Fibroblast of the conjunctiva (primary cell): ENCODE measurements at regions not wholly inside any gene's neighbourhood (a gene's known extent, or its start where the extent isn't known, plus 50 kb on each side); places are given as distances from the start of the nearest gene placed in this dataset.

ENCODE experiments used
- DNase-seq: peaks from one replicate; pipeline ENCODE4 v3.0.0-alpha.2; 2010; ENCODE audit warnings: low read depth

DNA sequence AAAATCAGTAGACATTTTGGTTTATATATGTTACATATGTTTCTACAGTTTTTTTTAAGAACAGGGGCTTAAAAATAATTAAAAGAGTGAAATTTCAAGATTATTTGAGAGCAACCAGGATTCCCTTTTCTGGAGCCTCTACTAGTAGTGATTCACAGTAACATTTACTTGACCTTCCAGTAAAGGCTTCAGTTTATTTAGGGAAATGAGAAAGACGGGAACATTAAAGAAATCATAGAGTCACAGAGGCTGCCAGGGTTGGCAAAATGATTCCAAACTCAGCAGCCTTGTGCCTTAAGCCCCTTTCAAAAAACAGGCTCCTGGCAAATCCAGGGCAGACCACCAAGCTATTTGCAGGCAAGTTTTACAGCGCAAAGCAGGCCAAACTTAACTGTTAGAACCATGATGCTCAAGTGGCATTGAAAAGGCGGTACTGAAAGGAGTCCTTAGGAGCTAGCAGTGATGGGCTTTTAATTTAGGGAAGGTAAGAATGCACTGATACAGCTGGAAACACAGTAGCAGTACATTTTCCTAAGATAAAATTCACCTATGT lies 201.1 kb upstream of the ADAMTS9 start:
- no peak for DNase-seq

DNA sequence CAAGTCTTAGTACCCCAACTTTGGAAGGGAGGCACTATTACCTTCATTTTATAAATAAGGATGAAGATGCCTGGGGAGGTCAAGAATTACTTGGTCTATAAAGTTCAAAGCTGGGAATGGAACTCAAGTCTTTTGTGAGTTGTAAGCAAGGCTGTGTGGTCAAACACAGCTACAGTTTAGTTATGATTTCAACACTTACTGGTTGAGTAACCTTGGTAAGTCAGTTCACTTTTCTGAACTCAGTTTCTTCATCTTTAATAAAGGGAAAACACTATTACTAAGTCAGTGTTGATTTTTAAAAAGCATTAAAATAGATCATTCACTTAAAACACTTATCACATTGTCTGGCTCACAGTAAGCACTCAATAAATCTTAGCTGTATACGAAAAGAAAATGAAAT lies 200.4 kb upstream of the ADAMTS9 start:
- no peak for DNase-seq

DNA sequence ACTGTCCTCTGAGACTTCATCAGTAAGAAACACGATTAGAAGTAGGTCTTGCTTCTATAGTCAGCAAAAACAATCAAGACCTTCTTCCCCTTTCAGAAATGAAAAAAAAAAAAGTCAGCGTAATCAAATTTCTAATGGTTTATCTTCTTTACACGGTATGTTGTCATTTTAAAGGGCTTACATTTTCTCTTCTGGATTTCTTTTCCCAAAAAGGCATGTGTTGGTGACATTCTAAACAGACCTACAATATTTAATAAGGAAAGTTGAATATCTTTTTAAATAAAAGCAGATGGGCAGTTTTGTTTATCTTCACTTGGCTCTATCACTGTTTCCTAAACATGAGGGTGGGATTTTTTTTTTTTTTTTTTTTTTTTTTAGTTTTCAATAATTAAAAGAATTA lies 197.3 kb upstream of the ADAMTS9 start:
- DNase-seq: no peak

DNA sequence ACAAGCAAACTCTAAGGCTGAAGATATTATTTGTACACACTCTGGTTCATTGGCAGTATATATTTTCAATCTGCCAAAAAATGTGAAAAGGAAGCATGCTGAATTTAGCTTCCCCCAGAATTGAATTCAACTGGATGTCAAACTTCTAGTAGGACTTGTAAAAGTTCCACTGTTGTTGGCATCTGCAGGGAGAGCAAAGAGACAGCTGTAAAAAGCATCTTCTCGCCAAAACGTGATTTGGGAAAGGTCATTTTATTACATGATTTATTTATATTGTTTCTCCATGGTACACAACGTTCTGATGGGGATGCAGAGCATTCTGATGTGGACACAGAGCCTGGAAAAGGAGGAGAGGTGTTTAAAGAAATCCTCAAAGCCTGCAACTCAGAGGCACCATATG lies 196.7 kb upstream of the ADAMTS9 start:
- DNase-seq: no peak

DNA sequence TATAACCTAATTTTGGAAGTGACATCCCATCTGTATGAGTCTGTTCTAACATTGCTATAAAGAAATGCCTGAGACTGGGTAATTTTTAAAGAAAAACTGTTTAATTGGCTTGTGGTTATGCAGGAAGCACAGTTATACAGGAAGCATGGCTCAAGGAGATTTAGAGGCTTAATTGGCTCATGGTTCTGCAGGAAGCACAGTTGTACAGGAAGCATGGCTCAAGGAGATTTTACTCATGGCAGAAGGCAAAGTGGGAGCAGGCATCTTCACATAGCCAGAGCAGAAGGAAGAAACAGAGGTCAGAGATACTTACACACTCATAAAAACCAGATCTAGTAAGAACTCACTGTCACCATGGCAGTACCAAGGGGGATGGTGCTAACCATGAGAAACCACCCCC lies 193.1 kb upstream of the ADAMTS9 start:
- DNase-seq: no peak

DNA sequence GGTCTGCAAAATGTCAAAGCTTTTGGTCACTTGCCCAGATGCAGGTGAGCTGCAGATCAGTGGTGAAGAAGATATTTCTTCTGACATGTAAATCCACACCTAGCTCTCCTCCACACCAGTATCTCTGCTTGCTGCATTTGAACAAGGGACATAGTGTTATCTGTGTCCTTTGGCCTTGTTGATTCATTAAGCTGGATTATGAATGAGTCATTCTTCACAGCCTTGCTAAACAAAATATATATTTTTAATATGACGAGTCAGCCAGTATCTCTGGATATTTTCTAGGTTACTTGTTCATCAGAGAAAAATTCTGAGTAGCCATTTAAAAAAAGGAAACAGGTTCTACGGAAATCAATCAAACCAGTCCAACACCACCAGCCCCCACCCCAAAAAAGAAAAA lies 190.6 kb upstream of the ADAMTS9 start:
- no peak for DNase-seq

DNA sequence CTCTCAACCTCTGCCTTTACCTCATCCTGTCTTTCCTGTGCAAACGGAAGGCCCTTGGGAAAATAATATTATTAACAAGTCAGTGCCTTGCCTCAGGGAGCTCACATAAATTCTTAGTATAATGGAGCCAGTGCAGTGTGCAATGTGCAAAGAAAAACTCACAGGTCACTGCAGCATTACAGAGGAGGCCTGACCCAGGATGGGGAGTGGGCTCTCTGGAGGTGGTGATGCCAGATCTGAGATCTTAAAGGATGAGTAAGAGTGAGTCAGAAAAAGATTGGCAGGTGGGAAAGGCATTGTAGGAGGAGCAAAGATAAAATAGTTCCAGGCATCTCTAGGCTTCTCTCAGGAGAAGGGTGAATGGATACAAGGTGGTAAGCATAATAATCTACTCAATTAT lies 185.6 kb upstream of the ADAMTS9 start:
- no peak for DNase-seq

DNA sequence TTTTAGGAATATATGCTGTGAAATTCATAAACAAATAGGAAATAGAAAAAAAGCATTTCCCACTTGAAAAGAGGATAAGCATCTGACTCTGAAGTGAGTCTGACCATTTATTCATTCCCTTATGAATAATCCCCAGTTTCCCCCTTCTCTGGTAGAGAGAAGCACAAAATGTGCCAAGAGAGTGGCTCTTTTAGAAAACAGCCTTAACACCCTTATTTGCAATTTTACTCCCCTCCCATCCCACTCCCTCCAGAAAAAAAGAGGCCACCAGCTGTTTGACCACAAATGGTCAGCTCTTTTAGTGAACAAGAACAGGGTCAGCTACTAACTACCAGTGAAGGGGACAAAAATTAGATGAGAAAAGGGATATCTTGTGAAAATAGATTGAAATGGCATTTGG lies 184.5 kb upstream of the ADAMTS9 start:
- DNase-seq: no peak

DNA sequence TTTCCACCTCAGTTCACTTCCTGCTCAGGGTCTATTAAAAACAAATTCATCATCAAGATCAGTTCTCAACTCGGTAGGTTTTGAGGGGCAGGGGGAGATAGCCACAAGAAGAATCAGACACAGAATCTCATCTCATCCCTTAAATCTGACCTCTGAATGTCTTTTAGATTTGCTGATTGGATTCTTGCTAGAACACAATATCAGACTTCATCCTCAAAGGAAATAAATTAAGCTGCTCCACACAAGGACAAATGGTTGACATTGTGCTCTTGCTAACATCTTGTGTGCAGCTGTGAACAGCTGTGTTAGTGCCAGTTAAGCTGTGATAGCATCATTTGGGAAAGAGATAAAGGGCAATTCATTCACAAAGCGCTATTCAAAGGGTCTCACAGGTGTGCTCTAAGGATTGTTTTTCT lies 184.0 kb upstream of the ADAMTS9 start:
- DNase-seq: no peak

DNA sequence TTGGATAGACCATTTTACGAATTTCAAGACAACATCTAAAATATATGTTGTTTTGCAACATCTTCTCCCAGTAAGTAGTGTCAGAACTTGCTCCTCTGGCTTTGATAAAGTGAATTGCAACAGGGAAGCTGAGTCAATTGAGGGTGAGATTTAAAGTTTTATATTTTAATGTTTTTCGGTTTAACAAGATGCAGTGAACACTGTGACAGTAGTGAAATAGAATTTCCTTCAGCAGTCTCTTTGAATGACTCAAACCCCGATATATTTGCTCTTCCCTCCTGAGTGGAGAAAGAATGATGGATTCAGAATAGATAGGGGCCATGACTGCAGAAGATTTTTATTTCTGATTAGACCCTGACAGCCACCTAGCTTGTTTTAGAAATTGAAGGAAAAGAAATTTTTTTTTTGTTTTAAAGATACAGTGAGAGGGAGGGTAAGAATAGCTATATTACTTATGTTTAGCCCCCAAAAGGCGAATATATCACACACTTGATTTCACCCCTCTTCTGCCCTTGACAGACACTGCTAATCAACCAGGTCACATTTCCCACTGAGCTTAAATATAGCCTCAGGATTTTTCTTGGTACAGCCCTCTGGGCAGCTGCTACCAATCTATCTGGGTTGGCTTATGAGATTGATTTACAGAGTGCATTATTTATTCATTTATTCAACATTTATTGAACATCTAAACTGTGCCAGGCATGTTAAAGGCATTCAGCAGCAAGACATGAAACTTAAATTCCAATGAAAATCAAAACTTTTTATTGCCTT lies 183.3 kb upstream of the ADAMTS9 start:
- DNase-seq: no peak

DNA sequence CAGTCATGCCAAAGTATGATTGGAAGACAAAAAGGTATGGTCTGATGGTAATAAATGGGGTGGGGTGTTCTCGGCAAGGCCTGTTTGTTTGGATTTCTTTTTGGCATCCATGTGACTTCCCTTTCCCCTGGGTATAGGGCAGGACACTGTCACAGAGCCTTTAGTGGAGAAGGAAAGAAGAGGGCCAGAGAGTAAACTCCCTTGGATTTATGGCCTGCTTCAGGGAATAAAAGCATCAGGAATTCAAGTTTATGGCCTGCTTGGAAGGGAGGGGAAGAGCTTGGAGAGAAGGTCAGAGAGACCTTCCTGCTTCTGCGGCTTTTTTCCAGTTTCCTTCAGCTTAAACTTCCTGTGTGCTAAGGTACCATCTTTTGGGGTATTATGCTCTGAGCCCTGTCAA lies 179.4 kb upstream of the ADAMTS9 start:
- DNase-seq: no peak

DNA sequence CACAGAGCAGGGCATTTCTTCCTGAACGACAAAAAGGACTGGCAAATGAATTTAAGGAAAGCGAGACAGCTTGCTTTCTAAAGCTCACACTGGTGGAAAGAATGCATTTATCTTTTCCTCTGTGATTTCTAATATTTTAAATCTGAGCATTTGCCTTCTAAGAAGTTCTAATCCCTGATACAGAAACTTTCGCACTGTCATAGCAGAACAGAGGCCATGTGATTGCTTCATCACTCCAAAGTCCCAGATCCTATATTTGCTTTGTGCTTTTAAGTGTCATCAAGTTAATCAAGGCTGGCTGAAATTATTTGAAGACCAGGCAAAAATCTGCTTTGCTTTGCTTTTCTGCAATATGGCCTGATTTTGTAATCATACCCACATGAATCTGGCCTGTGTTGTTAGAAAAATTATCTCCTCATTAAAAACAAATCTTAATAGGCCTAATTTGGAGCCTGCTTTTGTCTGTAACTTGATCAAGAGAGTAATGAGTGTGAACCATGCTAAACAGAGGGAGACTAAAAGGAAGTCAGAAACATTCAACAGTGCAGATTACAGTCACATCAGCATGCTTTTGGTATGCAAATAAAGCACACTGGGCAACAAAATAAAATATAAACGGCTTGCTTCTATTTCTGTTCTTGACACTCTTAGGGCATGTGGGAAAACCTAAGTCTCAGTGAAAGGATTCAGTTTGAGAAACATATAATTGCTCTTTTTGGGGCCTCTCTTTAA lies 178.2 kb upstream of the ADAMTS9 start:
- no peak for DNase-seq

DNA sequence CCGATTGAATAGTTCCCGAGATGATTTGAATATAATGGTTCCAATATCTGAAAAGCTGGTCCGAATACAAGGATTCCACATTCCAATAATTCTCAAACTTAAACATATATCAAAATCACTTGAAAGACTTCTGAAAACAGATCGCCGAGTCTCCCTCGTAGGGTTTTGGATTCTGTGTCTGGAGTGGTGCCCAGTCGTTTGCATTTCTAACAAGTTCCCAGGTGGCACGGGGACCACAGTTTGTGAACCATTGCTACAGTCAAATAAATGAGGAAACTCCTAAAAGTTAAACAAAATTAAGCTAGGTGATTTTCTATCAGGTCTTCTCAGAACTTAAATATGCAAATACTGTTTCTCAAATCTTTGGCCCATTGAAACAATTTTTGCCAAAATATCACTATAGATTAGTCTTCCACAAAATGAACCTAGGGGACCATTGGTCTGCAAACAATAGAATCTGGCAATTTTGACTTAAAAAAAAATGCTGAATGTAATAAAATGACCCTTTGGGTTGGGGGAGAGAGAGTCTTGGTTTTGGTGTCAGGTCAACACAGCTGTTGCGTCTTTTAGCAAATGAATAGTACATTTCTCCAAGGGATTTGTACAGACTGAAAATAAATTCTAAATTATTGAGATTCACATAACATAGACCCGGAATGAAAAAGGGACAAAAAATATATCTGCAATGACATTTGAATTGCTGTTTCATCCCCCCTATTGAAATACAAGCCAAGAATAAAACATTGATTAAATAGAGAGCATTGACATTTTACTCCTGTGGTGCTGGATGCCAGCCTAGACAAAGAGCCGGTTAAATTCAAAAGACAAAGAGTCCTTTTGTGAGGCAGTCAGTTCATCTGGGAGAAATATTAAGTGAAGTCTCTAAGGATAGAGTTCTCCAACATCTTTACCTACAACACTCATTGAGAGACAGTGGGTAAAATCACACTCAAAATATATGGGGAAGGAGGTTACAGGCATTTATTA lies 175.7 kb upstream of the ADAMTS9 start:
- no peak for DNase-seq

DNA sequence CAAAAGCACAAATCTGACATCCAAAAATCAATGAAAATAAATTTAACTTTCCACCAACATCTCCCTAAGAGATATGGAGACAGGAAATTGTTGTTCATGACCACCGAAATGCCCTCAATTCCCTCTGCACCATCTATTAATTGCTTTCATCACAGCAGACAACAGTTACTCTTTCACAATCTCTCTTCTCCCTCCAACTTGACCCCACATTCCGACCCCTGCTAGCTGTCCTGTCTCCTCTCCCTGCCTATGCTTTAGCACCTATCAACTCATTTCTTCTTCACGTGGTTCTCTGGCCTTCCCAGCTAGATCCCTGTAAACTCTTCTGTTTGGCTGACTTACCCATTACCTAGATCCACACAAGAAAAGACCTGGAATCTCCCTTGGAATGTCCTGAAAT lies 173.9 kb upstream of the ADAMTS9 start:
- no peak for DNase-seq

DNA sequence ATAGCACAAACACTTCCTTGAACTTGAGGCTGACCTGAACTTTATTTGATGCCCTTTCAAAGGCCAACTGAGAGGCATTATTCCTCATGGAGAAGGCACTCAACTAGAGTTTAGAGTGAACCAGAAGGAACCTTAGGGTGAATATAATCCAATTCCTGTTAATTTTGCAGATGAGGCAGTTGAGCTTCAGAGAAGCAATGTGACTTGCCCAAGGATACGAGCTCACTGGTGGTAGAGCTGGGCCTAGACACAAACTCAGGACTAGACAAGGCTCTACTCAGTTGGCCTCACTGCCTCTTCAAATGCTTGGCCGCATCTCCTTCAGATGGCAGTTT lies 172.7 kb upstream of the ADAMTS9 start:
- no peak for DNase-seq

DNA sequence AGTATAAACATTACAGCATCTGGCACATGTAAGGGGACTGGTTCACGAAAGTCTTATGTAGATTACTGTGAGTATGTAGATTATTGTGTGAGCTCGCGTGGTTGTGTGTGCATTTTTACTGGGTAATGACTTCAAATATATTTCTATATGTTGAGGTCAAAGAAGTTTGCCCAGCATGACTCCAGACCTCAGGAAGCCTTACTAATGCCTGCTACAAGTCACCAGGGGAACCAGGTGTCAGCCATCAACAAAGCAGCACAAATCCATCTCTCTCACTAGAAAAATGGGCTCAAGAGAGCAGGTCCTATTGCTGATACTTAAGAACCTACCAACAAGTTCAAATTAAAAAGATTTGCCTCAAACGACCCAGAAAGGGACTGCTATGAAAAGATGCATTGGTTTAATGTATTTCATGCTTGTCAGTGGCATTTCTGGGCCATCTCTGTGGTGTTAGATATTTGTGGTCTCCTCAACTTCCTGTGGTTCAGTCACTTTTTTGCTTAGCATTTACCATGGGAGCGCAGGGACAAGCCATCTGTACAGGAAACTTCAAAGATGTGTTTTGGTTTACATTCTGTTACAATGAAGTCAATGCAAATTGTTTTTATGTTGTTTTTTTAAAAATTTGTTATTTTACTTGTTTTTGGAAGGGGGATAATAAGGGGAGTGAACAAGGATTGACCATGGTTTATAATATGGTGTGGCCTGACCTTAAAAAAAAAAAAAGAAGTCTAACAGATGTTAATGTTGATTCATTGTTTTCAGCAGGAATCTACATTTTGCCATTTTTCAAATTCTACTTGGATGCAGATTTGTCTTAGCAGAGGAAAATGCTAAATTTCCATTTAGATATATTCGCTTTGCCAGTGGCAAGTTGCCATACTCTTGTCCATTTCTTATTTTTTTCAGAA lies 172.1 kb upstream of the ADAMTS9 start:
- DNase-seq: no peak

DNA sequence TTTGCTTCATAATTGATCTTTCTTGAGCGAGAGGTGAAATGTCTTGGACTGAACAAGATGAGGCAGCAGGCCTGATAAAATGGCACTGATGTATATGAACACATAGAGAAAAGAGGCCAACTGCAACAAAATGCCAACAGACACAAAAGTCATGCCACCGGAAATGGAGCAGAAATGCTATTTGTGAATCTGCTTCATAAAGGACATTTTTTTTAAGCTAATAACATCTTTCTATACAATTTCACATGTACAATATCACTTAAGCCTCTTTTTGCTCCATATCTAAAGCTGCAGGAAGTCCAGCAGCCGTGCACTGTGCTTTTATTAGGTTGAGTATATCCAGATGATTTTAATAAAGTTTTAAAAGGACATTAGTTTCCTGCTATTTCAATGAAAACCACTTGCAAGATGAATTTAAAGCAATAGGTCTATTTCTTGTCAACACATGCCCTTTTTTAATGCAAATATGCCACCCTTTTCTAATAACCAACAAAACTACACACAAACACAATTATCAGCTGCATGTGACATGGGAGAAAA lies 169.2 kb upstream of the ADAMTS9 start:
- DNase-seq: no peak

DNA sequence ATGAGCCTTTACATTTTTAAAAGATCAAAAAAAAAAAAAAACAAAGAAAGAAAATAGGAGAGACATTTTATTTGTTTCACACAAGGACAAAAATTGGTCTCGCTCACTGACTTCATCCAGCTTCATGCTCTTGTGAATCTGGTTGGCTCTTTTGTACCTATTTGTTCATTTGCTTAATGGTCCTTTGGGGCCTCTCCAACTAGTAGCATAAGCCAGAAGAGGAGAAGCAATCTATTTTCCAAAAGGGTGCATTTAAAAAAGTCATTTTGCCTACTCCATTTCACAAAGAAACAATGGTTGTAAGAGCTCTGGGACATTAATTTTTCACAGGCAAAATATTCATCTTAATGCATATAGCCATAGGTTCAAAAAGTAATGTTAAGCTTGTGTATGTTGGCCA lies 168.3 kb upstream of the ADAMTS9 start:
- no peak for DNase-seq

DNA sequence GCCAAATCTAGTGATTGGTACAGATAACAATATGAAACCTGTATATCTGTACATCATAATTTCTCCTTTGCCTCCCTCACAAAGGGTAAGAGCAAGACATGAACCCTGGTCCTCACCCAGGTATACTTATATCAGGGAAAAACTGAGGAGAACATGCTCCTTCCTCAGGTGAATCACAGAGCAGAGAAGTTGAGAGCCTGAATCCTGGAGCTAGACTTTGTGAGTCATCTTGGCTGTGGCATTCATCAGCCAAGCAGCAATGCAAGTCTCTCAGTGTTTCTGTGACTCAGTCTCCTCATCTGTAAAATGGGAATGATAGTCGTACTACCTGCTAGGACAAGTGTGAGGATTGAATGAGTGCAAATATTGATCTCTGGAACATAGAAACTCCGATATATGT lies 165.7 kb upstream of the ADAMTS9 start:
- DNase-seq: no peak

DNA sequence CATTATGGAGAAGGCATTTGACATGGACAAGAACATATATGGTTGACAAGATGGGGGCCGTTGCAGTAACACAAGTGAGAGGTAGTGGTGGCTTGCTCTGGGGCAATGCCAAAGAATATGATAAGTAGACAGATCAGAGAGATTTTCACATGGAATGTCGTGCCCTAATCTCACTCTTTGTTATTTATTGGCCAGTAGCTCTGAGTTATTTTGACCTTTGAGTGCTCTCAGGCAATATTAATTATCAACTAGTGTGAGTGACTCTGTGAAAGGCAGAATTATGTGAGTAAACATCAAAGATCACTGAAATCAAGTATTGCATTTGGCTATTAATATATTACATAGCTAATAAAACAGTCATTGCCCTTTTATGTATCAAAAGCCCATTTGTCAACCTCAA lies 164.9 kb upstream of the ADAMTS9 start:
- no peak for DNase-seq

DNA sequence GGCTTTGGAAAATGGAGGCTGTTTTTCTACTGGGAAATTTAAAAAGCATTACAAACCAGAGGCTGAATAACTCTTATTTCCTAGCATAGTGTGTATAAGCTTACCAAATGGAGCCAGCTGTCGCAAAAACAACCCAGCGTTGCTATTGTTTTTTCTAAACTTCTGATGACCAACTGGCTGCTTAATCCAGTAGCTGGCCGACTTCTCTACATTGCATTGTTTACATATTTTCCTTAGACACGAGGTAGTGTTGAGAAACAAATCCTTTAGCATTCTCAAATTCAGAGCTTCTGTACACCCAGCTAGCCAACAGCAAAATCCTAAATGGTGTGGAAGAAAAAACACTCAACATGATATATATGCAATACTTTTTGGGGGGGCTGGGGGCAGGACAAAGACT lies 161.0 kb upstream of the ADAMTS9 start:
- peak; percentile 5 for DNase-seq
